ENCODE measurements at regions not wholly inside any gene's neighbourhood (a gene's known extent, or its start where the extent isn't known, plus 50 kb on each side); places are given as distances from the start of the nearest gene placed in this dataset.

DNA sequence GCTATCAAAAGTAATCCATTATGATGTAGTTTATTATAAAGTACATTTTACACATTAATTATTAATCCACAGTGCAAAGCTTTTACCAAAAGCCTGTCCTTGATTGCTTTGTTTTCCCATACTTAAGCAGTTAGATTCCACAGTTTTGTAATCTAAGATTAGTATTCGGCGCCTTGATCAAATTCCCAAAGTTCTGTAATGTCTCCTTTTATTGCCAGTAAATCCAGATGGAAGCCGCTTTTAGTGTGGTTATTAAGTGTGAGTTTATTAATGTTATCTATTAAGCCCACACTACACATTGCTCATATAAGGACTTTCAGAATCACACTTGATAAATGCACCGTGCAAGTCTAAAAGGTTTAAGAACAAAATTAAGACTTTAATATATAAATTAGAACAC is 199.2 kb upstream of the PKN2 start:
- Histone ChIP-seq H3K27me3 (no peaks in the 10 kb centered on the region), H3K4me3 (no peak overlapping the region), H3K9me3 (no peaks in the 10 kb centered on the region), H3K36me3 (no peaks in the 10 kb centered on the region), H3K4me1 (no peaks in the 10 kb centered on the region), H3K27ac (no peak overlapping the region)
- 92 to 93% methylated on average over 4 of the region's 4 CpGs for WGBS, 2 donors
- TF ChIP-seq, protein P1, sequence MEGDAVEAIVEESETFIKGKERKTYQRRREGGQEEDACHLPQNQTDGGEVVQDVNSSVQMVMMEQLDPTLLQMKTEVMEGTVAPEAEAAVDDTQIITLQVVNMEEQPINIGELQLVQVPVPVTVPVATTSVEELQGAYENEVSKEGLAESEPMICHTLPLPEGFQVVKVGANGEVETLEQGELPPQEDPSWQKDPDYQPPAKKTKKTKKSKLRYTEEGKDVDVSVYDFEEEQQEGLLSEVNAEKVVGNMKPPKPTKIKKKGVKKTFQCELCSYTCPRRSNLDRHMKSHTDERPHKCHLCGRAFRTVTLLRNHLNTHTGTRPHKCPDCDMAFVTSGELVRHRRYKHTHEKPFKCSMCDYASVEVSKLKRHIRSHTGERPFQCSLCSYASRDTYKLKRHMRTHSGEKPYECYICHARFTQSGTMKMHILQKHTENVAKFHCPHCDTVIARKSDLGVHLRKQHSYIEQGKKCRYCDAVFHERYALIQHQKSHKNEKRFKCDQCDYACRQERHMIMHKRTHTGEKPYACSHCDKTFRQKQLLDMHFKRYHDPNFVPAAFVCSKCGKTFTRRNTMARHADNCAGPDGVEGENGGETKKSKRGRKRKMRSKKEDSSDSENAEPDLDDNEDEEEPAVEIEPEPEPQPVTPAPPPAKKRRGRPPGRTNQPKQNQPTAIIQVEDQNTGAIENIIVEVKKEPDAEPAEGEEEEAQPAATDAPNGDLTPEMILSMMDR (IDR thresholded peaks at IDR 0.05) = no peak
- TF ChIP-seq EP300 (IDR thresholded peaks at IDR 0.05) (no peak), POLR2A (IDR thresholded peaks at IDR 0.05) (no peak)
- no peak for DNase-seq (ENCODE audit: low spot score in 2 of 2)

DNA sequence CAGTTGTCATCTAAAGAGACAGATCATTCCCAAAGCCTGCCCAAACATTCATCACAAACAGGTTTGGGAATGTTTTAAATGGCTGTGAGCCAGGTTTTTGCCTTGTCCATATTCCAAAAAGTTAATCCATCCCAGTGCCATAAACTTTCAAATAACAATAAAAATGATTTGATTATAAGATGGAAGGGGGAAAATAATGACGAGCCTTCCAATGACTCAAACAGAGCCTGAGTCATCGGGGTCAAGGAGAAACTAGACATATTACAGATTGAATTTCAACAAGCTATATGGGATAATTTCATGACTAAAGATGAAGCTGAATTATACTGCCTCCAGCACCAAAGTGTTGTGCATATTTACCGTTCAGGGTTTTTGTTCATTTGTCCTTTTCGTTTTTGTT is 195.8 kb upstream of the PKN2 start:
- Histone ChIP-seq H3K4me3 (no peak overlapping the region), H3K27me3 (no peaks in the 10 kb centered on the region), H3K4me1 (no peaks in the 10 kb centered on the region), H3K27ac (no peak overlapping the region), H3K9me3 (no peaks in the 10 kb centered on the region), H3K36me3 (no peaks in the 10 kb centered on the region)
- no peak for DNase-seq (ENCODE audit: low spot score in 2 of 2)
- TF ChIP-seq POLR2A (IDR thresholded peaks at IDR 0.05) = no peak
- TF ChIP-seq, protein P1 (IDR thresholded peaks at IDR 0.05) = no peak
- TF ChIP-seq EP300 (IDR thresholded peaks at IDR 0.05) = no peak
- WGBS, 2 donors = 61 to 62% methylated on average over 4 of the region's 4 CpGs

DNA sequence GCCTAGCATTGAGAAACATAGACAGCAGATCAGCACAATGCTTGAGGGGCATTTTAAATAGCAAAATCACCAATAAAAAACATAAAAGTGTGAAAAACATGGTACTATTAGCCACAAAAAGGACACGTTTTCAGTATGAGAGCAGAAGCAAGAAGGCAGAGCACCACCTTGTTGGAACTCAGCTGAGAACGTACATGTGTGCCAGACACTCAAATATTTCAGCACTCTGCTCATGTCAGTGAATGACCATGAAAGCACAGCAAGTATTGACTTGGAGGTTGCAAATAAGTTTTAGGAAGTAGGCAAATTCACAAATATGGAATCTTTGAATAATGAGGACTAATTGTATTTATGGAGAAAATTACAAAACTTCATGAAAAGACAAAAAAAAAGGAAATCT is 193.4 kb upstream of the PKN2 start:
- Histone ChIP-seq H3K36me3 (no peaks in the 10 kb centered on the region), H3K27ac (no peak overlapping the region), H3K27me3 (no peaks in the 10 kb centered on the region), H3K4me3 (no peak overlapping the region), H3K4me1 (no peaks in the 10 kb centered on the region), H3K9me3 (no peaks in the 10 kb centered on the region)
- WGBS, 2 donors = 57 to 65% methylated on average over 2 of the region's 2 CpGs
- TF ChIP-seq POLR2A (IDR thresholded peaks at IDR 0.05) (no peak), EP300 (IDR thresholded peaks at IDR 0.05) (no peak)
- TF ChIP-seq, protein P1 (IDR thresholded peaks at IDR 0.05) = no peak
- DNase-seq (ENCODE audit: low spot score in 2 of 2) = no peak

DNA sequence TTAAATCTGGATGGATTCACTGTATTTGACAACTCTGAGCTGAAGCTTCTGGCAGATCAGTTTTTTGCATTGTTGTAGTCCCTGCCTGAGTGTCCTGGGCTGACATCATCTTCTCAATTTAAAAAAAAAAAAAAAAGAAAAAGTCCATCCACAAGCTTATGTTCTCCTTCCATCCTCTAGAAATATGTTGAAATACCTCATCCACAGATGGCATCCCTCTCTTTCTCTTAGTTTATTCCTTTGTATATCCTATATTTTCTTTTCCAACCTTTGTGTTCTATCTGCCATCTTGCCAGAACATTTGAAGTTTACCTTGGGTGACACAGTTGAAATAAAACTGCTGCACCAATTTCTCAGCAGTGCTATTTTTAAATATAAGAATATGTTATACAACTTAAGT is 184.4 kb upstream of the PKN2 start:
- TF ChIP-seq EP300 (IDR thresholded peaks at IDR 0.05) (no peak), POLR2A (IDR thresholded peaks at IDR 0.05) (no peak)
- TF ChIP-seq, protein P1 (IDR thresholded peaks at IDR 0.05) = no peak
- Histone ChIP-seq H3K27me3 (no peaks in the 10 kb centered on the region), H3K27ac (no peak overlapping the region), H3K9me3 (no peaks in the 10 kb centered on the region), H3K4me3 (no peak overlapping the region), H3K4me1 (no peaks in the 10 kb centered on the region), H3K36me3 (no peaks in the 10 kb centered on the region)
- DNase-seq (ENCODE audit: low spot score in 2 of 2) = no peak

DNA sequence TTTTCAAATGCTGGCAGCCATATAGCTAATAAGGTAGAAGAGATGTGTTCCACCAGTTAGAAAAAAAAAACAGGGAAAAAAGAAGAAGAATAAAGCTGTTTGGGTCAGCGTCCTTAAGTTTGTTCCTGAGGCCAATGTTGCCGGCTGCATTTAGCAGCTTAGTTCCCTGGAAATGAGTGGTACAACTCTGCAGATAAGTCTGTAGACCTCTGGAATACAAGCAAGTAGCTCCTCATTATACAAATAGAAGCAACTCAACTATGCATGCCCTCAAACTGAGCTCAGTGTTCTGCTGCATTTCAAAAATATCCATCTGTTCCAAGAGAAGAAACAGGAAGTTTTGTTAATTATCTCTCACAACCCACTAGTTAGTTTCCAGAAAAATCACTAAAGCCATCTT is 181.2 kb upstream of the PKN2 start:
- H3K27me3 ChIP-seq = no peaks in the 10 kb centered on the region
- no peak overlapping the region for H3K4me3 ChIP-seq
- 76 to 89% methylated on average over 2 of the region's 2 CpGs for WGBS, 2 donors
- no peaks in the 10 kb centered on the region for H3K36me3 ChIP-seq
- TF ChIP-seq, protein P1 (IDR thresholded peaks at IDR 0.05) = no peak
- no peak for TF ChIP-seq EP300 (IDR thresholded peaks at IDR 0.05)
- no peak for TF ChIP-seq POLR2A (IDR thresholded peaks at IDR 0.05)
- no peak overlapping the region for H3K27ac ChIP-seq
- DNase-seq (ENCODE audit: low spot score in 2 of 2) = no peak
- no peaks in the 10 kb centered on the region for H3K4me1 ChIP-seq
- H3K9me3 ChIP-seq = no peaks in the 10 kb centered on the region
